Fibroblast of lung (primary cell): ENCODE measurements at regions not wholly inside any gene's neighbourhood (a gene's known extent, or its start where the extent isn't known, plus 50 kb on each side); places are given as distances from the start of the nearest gene placed in this dataset.

Source experiments
- DNase-seq, 2 donors: peaks; one replicate each; pipeline versions ENCODE4 v3.0.0 to v3.0.0-alpha.2; 2010; ENCODE audit warnings: low read depth in 2 of 2
- H2AFZ ChIP-seq: 2 replicates; pipeline ENCODE4 v1.5.1; 2012; ENCODE audit warnings: low read length, control low read depth, inconsistent platforms
- H3K27ac ChIP-seq: 2 replicates; pipeline ENCODE4 v1.5.1; 2011; ENCODE audit warnings: low read length, control low read depth; ENCODE audit not compliant: insufficient read depth
- H3K27me3 ChIP-seq: 2 replicates; pipeline ENCODE4 v1.5.1; 2011; ENCODE audit warnings: mild to moderate bottlenecking, low read length; ENCODE audit not compliant: control insufficient read depth, insufficient read depth
- H3K36me3 ChIP-seq: 2 replicates; pipeline ENCODE4 v1.5.1; 2011; ENCODE audit warnings: low read length; ENCODE audit not compliant: control insufficient read depth, insufficient read depth
- H3K4me1 ChIP-seq: 2 replicates; pipeline ENCODE4 v1.5.1; 2011; ENCODE audit warnings: low read length; ENCODE audit not compliant: control insufficient read depth, insufficient read depth; ENCODE audit errors: extremely low read depth
- H3K4me2 ChIP-seq: 2 replicates; pipeline ENCODE4 v1.5.1; 2011; ENCODE audit warnings: low read length, control low read depth; ENCODE audit not compliant: insufficient read depth; ENCODE audit errors: extremely low read depth
- H3K4me3 ChIP-seq, 4 experiments: fragments of 200-600 bp in 1 of 4; sonication (generic) in 1 of 4; replicated peaks in 1 of 4; 2 replicates each; pipeline ENCODE4 v1.5.1; 2011 to 2016; ENCODE audit warnings: low read length in 4 of 4, low read depth in 3 of 4, mild to moderate bottlenecking in 3 of 4, control low read depth in 2 of 4, inconsistent platforms in 1 of 4, mixed read lengths in 1 of 4; ENCODE audit not compliant: insufficient read depth in 1 of 4; ENCODE audit errors: control extremely low read depth in 1 of 4
- H3K79me2 ChIP-seq: 2 replicates; pipeline ENCODE4 v1.5.1; 2012; ENCODE audit warnings: mild to moderate bottlenecking, low read length, inconsistent platforms; ENCODE audit not compliant: control insufficient read depth, insufficient read depth
- H3K9ac ChIP-seq: 2 replicates; pipeline ENCODE4 v1.5.1; 2011; ENCODE audit warnings: mild to moderate bottlenecking, low read length, control low read depth; ENCODE audit not compliant: insufficient read depth
- H3K9me3 ChIP-seq: 2 replicates; pipeline ENCODE4 v1.5.1; 2012; ENCODE audit warnings: low read depth, low read length; ENCODE audit not compliant: control insufficient read depth, insufficient read depth
- H4K20me1 ChIP-seq: 2 replicates; pipeline ENCODE4 v1.5.1; 2011; ENCODE audit warnings: low read length; ENCODE audit not compliant: control insufficient read depth, insufficient read depth; ENCODE audit errors: extremely low read depth
- EZH2 ChIP-seq: IDR thresholded peaks from 2 replicates; pipeline ENCODE4 v1.5.1; 2012; ENCODE audit warnings: low read length, control low read depth, mild to moderate bottlenecking; ENCODE audit errors: missing control alignments
- TF ChIP-seq, protein P1 (sequence below), 2 donors: IDR thresholded peaks in 1 of 2; conservative IDR thresholded peaks in 1 of 2; 1 replicate in 1 of 2; 2 replicates in 1 of 2; pipeline ENCODE4 v1.5.1; 2011 to 2012; ENCODE audit warnings: low read length in 2 of 2, control low read depth in 1 of 2, inconsistent platforms in 1 of 2, low read depth in 1 of 2, mild to moderate bottlenecking in 1 of 2

DNA sequence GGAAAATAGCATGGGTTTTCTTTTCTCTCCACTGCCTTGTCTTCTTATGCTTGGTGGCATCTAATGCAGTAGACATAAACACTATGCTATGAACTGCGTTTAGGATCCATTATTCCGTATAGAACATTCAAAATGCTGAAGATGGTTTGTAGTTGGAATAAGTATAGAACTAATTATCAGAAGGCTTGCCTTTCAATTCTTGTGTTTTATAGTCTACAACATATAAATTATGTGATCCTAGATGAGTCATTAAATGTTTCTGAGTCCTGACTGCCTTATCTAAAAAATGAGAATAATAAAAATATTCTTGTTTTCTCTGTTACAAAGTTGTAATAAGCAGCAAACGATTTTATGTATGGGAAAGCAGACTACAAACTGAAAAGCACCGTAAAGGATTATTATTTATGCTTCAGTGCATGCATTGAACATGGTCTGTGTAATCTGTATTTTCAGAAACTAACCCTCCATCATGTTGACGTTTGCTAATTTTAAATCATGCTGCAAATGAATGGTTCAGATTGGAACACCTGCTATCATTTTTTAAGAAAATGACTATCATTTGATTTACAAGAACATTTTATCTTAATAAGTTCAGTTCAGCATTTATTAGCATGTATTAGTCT is 335.9 kb upstream of the AADAT start:
- Histone ChIP-seq H3K4me3 (no peak overlapping the region), H3K79me2 (no peaks in the 10 kb centered on the region), H3K4me2 (no peak overlapping the region), H3K27me3 (no peaks in the 10 kb centered on the region), H4K20me1 (no peaks in the 10 kb centered on the region), H3K4me1 (no peaks in the 10 kb centered on the region), H3K9ac (no peak overlapping the region), H3K27ac (no peak overlapping the region), H3K36me3 (no peaks in the 10 kb centered on the region), H2AFZ (no peak overlapping the region), H3K9me3 (no peaks in the 10 kb centered on the region)
- no peak for DNase-seq
- TF ChIP-seq, protein P1, sequence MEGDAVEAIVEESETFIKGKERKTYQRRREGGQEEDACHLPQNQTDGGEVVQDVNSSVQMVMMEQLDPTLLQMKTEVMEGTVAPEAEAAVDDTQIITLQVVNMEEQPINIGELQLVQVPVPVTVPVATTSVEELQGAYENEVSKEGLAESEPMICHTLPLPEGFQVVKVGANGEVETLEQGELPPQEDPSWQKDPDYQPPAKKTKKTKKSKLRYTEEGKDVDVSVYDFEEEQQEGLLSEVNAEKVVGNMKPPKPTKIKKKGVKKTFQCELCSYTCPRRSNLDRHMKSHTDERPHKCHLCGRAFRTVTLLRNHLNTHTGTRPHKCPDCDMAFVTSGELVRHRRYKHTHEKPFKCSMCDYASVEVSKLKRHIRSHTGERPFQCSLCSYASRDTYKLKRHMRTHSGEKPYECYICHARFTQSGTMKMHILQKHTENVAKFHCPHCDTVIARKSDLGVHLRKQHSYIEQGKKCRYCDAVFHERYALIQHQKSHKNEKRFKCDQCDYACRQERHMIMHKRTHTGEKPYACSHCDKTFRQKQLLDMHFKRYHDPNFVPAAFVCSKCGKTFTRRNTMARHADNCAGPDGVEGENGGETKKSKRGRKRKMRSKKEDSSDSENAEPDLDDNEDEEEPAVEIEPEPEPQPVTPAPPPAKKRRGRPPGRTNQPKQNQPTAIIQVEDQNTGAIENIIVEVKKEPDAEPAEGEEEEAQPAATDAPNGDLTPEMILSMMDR (conservative IDR thresholded peaks at IDR 0.05 in 1 of 2, IDR thresholded peaks at IDR 0.05 in 1 of 2; ENCODE audit: low read depth in 1 of 2, low read length in 2 of 2) = no peak
- no peak for TF ChIP-seq EZH2

DNA sequence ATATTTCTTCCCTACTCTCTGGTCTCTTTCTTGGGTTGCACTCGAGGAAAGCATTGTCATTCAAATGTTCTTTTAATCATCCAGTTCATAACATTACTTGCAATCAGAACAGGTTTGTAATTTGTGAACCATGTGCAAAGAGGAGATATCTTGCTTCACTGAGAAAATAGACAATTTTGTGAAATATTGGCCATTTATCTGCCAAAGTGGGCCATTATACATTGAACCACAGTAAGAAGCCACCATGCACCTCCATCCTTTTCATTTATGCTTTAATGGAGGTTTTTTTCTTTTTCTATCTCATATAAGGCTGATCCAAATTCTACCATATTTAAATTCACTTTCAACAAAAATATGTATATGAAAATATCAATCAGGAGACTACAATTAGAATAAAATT is 335.3 kb upstream of the AADAT start:
- Histone ChIP-seq H2AFZ (no peak overlapping the region), H3K9ac (no peak overlapping the region), H3K36me3 (no peaks in the 10 kb centered on the region), H3K4me3 (no peak overlapping the region), H3K27me3 (no peaks in the 10 kb centered on the region), H3K79me2 (no peaks in the 10 kb centered on the region), H4K20me1 (no peaks in the 10 kb centered on the region), H3K9me3 (no peaks in the 10 kb centered on the region), H3K27ac (no peak overlapping the region), H3K4me2 (no peak overlapping the region), H3K4me1 (no peaks in the 10 kb centered on the region)
- no peak for TF ChIP-seq EZH2
- TF ChIP-seq, protein P1 (conservative IDR thresholded peaks at IDR 0.05 in 1 of 2, IDR thresholded peaks at IDR 0.05 in 1 of 2; ENCODE audit: low read depth in 1 of 2, low read length in 2 of 2) = no peak
- DNase-seq = no peak

DNA sequence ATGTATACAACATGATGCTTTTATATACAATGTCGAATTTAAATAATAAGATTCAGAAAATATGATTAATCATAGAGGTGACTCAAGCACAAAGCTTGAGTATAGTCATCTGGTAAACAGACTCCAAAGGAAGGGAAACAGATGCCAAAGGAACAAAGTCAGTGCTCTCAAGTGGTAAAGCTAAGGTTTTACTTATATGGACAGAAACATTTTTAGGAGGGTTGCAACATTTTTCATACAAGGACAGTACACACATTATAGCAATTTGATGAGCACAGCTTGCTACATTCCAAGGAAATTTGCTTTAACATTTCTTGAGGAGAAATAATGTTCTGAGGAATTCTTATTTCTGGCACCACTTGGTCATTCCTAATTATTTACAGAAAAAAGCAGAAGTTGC is 333.4 kb upstream of the AADAT start:
- Histone ChIP-seq H3K4me2 (no peak overlapping the region), H3K4me1 (no peaks in the 10 kb centered on the region), H3K36me3 (no peaks in the 10 kb centered on the region), H4K20me1 (no peaks in the 10 kb centered on the region), H2AFZ (no peak overlapping the region), H3K4me3 (no peak overlapping the region), H3K27me3 (no peaks in the 10 kb centered on the region), H3K9ac (no peak overlapping the region), H3K27ac (no peak overlapping the region), H3K79me2 (no peaks in the 10 kb centered on the region), H3K9me3 (no peaks in the 10 kb centered on the region)
- DNase-seq = peak in 1 of 2 donors; percentile 70
- no peak for TF ChIP-seq EZH2
- TF ChIP-seq, protein P1 (conservative IDR thresholded peaks at IDR 0.05 in 1 of 2, IDR thresholded peaks at IDR 0.05 in 1 of 2; ENCODE audit: low read depth in 1 of 2, low read length in 2 of 2) = no peak
